Mesenchymal stem cell (in vitro differentiated cells and primary cell): ENCODE measurements at regions not wholly inside any gene's neighbourhood (a gene's known extent, or its start where the extent isn't known, plus 50 kb on each side); places are given as distances from the start of the nearest gene placed in this dataset.

Source experiments
- DNase-seq: peaks from one replicate; pipeline ENCODE4 v3.0.0-alpha.2; 2013
- H2AFZ ChIP-seq: one replicate; pipeline ENCODE4 v1.6.1; 2013; ENCODE audit warnings: low read depth, mild to moderate bottlenecking, control low read depth, inconsistent platforms, low read length, moderate library complexity
- H2AK5ac ChIP-seq: 2 replicates; pipeline ENCODE4 v1.6.1; 2013; ENCODE audit warnings: low read length, moderate library complexity, mild to moderate bottlenecking, inconsistent platforms; ENCODE audit not compliant: severe bottlenecking
- H2BK120ac ChIP-seq: one replicate; pipeline ENCODE4 v1.6.1; 2013; ENCODE audit warnings: low read depth, mild to moderate bottlenecking, inconsistent platforms, low read length, moderate library complexity
- H2BK12ac ChIP-seq, 2 experiments: one replicate each; pipeline ENCODE4 v1.6.1; 2013; ENCODE audit warnings: inconsistent platforms in 2 of 2, low read length in 2 of 2, mild to moderate bottlenecking in 2 of 2, moderate library complexity in 2 of 2, control low read depth in 1 of 2
- H2BK15ac ChIP-seq: one replicate; pipeline ENCODE4 v1.6.1; 2013; ENCODE audit warnings: mild to moderate bottlenecking, low read depth, inconsistent platforms; ENCODE audit not compliant: poor library complexity, severe bottlenecking
- H2BK5ac ChIP-seq: 2 replicates; pipeline ENCODE4 v1.6.1; 2013; ENCODE audit warnings: low read depth, mild to moderate bottlenecking, low read length, control low read depth, inconsistent platforms; ENCODE audit not compliant: poor library complexity, severe bottlenecking
- H3K14ac ChIP-seq, 2 experiments: one replicate each; pipeline ENCODE4 v1.6.1; 2013; ENCODE audit warnings: inconsistent platforms in 2 of 2, low read length in 2 of 2, control low read depth in 1 of 2, mild to moderate bottlenecking in 1 of 2, moderate library complexity in 1 of 2
- H3K18ac ChIP-seq, 2 experiments: one replicate each; pipeline ENCODE4 v1.6.1; 2013; ENCODE audit warnings: inconsistent platforms in 2 of 2, low read length in 2 of 2, control low read depth in 1 of 2, low read depth in 1 of 2, mild to moderate bottlenecking in 1 of 2
- H3K23ac ChIP-seq, 2 experiments: one replicate each; pipeline ENCODE4 v1.6.1; 2013; ENCODE audit warnings: inconsistent platforms in 2 of 2, low read length in 2 of 2, mild to moderate bottlenecking in 2 of 2, moderate library complexity in 2 of 2, control low read depth in 1 of 2
- H3K27ac ChIP-seq: 2 replicates; pipeline ENCODE4 v1.5.1; 2013; ENCODE audit warnings: mild to moderate bottlenecking, moderate library complexity, low read length, control low read depth, inconsistent platforms; ENCODE audit not compliant: poor library complexity, severe bottlenecking
- H3K27me3 ChIP-seq, 2 experiments: 2 replicates each; pipeline versions ENCODE4 v1.6.1 to v1.7.0; 2013; ENCODE audit warnings: low read length in 2 of 2, mild to moderate bottlenecking in 2 of 2, moderate library complexity in 2 of 2, control low read depth in 1 of 2, inconsistent platforms in 1 of 2; ENCODE audit not compliant: control insufficient read depth in 1 of 2, insufficient read depth in 1 of 2
- H3K36me3 ChIP-seq, 2 experiments: 2 replicates each; pipeline versions ENCODE4 v1.6.1 to v1.7.0; 2013; ENCODE audit warnings: low read length in 2 of 2, control low read depth in 1 of 2, inconsistent platforms in 1 of 2, low read depth in 1 of 2, mild to moderate bottlenecking in 1 of 2; ENCODE audit not compliant: insufficient read depth in 2 of 2, control insufficient read depth in 1 of 2
- H3K4ac ChIP-seq, 2 experiments: one replicate each; pipeline ENCODE4 v1.6.1; 2013; ENCODE audit warnings: inconsistent platforms in 2 of 2, low read length in 2 of 2, mild to moderate bottlenecking in 2 of 2, moderate library complexity in 2 of 2, control low read depth in 1 of 2, low read depth in 1 of 2
- H3K4me1 ChIP-seq: 2 replicates; pipeline ENCODE4 v1.6.1; 2013; ENCODE audit warnings: low read depth, low read length, control low read depth; ENCODE audit not compliant: control insufficient read depth, insufficient read depth
- H3K4me2 ChIP-seq: 2 replicates; pipeline ENCODE4 v1.6.1; 2013; ENCODE audit warnings: low read length, mild to moderate bottlenecking, inconsistent platforms; ENCODE audit not compliant: poor library complexity, severe bottlenecking
- H3K4me3 ChIP-seq, 2 experiments: 2 replicates each; pipeline versions ENCODE4 v1.5.1 to v1.7.0; 2013; ENCODE audit warnings: low read length in 2 of 2, mild to moderate bottlenecking in 2 of 2, control low read depth in 1 of 2, low read depth in 1 of 2; ENCODE audit not compliant: insufficient read depth in 1 of 2
- H3K79me1 ChIP-seq: replicated peaks from 2 replicates; pipeline ENCODE4 v1.6.1; 2013; ENCODE audit warnings: mild to moderate bottlenecking, control low read depth, low read length, inconsistent platforms; ENCODE audit not compliant: poor library complexity, severe bottlenecking
- H3K9ac ChIP-seq: 2 replicates; pipeline ENCODE4 v1.7.0; 2013; ENCODE audit warnings: mild to moderate bottlenecking, low read length, moderate library complexity
- H3K9me3 ChIP-seq: 2 replicates; pipeline ENCODE4 v1.7.0; 2013; ENCODE audit warnings: mild to moderate bottlenecking, low read length; ENCODE audit not compliant: control insufficient read depth
- H4K8ac ChIP-seq: one replicate; pipeline ENCODE4 v1.6.1; 2013; ENCODE audit warnings: inconsistent platforms, mild to moderate bottlenecking, low read length, moderate library complexity
- H4K91ac ChIP-seq: one replicate; pipeline ENCODE4 v1.6.1; 2013; ENCODE audit warnings: mild to moderate bottlenecking, low read length, inconsistent platforms
- WGBS: methylation state at CpG from one replicate; pipeline ENCODE4 v1.1.7; 2013; ENCODE audit warnings: mixed read lengths; 5-methylcytosine and 5-hydroxymethylcytosine counted together

DNA sequence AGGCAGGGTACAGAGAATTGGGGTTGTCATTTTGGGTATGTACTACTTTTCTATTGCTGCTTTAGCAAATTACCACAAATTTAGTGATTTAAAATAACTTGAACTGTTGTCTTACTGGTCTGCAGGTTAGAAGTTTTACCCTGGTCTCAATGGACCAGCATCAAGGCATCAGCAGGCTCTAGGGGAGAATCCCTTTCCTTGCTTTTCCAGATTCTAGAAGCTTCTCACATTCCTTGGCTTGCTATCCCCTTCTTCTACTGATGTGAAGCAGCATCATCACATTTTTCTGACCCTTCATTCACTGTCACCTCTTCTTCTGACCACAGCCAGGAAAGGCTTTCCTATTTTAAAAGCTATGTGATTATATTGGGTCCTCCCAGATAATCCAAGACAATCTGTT is 237.8 kb upstream of the RBMS1 start:
- Histone ChIP-seq H3K23ac (no peak overlapping the region), H3K4me2 (no peak overlapping the region), H2BK5ac (no peak overlapping the region), H4K91ac (no peak overlapping the region), H2AK5ac (no peak overlapping the region), H4K8ac (no peak overlapping the region), H2BK15ac (no peak overlapping the region), H2AFZ (no peak overlapping the region), H3K9ac (no peak overlapping the region), H3K27ac (no peak overlapping the region), H2BK12ac (no peak overlapping the region), H3K18ac (no peak overlapping the region), H3K36me3 (no peaks in the 10 kb centered on the region), H3K4ac (no peak overlapping the region), H3K14ac (no peak overlapping the region), H3K4me1 (no peaks in the 10 kb centered on the region), H3K79me1 (no peaks in the 10 kb centered on the region), H3K9me3 (no peaks in the 10 kb centered on the region), H3K27me3 (no peaks in the 10 kb centered on the region), H2BK120ac (no peak overlapping the region), H3K4me3 (no peak overlapping the region)
- DNase-seq: no peak

DNA sequence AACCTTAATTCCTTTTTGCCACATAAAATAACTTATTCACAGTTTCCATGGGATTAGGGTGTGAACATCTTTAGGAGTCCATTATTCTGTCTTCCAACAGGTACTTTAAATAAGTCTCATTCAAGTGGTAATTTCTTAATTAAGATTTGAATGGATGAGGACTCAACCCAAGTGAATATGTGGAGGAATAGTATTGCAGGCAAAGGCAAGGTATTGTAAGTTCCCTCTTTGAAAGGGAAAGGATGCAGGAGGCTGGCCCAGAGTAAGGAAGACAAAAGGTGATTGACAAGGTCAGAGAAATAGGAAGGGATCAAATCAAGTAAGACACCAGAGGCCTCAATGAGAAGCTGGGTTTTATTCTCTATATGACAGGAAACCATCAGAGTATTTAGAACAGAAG is 238.2 kb upstream of the RBMS1 start:
- H2AK5ac ChIP-seq: no peak overlapping the region
- H3K9me3 ChIP-seq: no peaks in the 10 kb centered on the region
- no peak overlapping the region for H2BK5ac ChIP-seq
- H2BK12ac ChIP-seq: no peak overlapping the region
- no peak for DNase-seq
- H3K4me2 ChIP-seq: no peak overlapping the region
- H3K4me1 ChIP-seq: no peaks in the 10 kb centered on the region
- no peak overlapping the region for H3K14ac ChIP-seq
- no peak overlapping the region for H3K4ac ChIP-seq
- no peak overlapping the region for H2BK15ac ChIP-seq
- no peak overlapping the region for H2AFZ ChIP-seq
- H3K9ac ChIP-seq: no peak overlapping the region
- no peak overlapping the region for H2BK120ac ChIP-seq
- no peaks in the 10 kb centered on the region for H3K27me3 ChIP-seq
- no peak overlapping the region for H4K91ac ChIP-seq
- H3K79me1 ChIP-seq: no peaks in the 10 kb centered on the region
- H3K4me3 ChIP-seq: no peak overlapping the region
- no peak overlapping the region for H3K18ac ChIP-seq
- no peak overlapping the region for H3K23ac ChIP-seq
- no peak overlapping the region for H4K8ac ChIP-seq
- H3K36me3 ChIP-seq: no peaks in the 10 kb centered on the region
- H3K27ac ChIP-seq: no peak overlapping the region

DNA sequence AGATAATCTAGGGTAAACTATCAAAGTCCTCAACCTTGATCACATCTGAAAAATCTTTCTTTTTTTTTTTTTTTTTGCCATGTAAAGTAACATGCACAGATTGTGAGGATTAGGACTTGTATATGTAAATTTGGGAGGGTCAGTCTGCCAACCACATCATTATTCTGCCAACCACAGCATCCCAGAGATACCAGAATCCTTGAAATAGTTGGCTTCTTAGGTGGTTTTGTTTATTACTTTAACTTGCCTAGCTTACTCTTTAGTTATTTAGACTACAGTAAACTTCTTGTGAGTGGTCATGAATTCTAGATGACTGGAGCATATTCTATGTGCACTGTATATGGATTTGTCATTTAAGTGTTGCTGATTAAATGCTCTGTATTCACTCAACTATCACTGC is 242.1 kb upstream of the RBMS1 start:
- Histone ChIP-seq H3K18ac (no peak overlapping the region), H3K14ac (no peak overlapping the region), H4K8ac (no peak overlapping the region)

DNA sequence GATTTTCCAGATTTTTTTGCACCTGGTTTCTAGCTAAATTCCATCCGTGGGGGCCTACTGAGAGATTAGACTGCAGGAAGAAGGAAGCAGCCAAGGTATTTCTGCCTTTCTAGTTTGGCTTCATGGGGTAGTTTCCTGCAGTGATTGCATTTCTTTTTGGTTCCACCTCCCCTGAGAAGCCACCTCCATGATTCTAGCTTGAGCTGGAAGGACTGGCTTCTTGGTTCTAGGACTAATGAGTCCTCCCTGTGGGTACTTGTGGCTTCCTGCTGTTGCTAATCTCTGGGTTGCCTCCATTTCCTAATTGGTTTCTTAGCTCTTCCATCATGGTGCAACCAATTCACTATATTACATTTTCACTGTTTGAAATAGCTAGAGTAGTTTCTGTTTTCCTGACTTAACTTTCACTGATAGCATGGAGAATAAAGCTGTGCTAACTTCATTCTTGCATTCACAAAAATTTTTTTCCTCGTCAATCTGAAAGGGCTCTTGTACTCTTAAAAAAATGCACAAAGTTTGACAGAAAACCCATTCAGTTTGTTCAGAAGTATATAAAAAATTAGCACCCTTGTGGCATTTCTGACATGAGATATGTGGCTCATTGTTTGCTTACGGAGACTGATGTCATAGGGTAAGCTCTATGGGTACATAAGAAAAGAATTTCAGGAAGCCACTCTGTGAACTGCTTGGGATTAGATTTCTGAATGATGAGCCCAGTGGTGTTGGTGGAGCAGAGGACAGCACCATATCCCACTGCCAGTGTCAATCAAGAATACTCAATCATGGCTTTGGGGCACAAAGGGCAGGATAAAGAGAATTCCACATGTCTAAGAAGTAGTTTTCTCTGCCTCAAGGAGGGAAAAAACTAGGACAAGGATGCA is 242.8 kb upstream of the RBMS1 start:
- Histone ChIP-seq H3K9ac (no peak overlapping the region), H2BK15ac (no peak overlapping the region), H3K23ac (no peak overlapping the region), H2AFZ (no peak overlapping the region), H4K8ac (no peak overlapping the region), H2BK5ac (peak overlapping the region; percentile 68), H2BK12ac (no peak overlapping the region), H2AK5ac (peak overlapping the region; percentile 74), H3K4ac (peak overlapping the region in 1 of 2 experiments; percentile 70), H3K14ac (no peak overlapping the region), H3K18ac (peak overlapping the region; percentile 15 to 16), H3K9me3 (no peaks in the 10 kb centered on the region), H3K4me2 (no peak overlapping the region), H3K79me1 (no peaks in the 10 kb centered on the region), H2BK120ac (peak overlapping the region; percentile 64), H3K4me1 (no peaks in the 10 kb centered on the region), H3K27ac (peak overlapping the region; percentile 87), H4K91ac (no peak overlapping the region), H3K27me3 (no peaks in the 10 kb centered on the region), H3K36me3 (no peaks in the 10 kb centered on the region), H3K4me3 (no peak overlapping the region)
- WGBS: 48% methylated on average over 2 of the region's 3 CpGs
- peak; percentile 47 for DNase-seq

More for the DNA sequence above, 242.1 kb upstream of the RBMS1 start:
- no peak overlapping the region for H2BK120ac ChIP-seq
- H3K4me2 ChIP-seq: no peak overlapping the region
- H3K9ac ChIP-seq: no peak overlapping the region
- no peaks in the 10 kb centered on the region for H3K79me1 ChIP-seq
- H2AK5ac ChIP-seq: no peak overlapping the region
- no peaks in the 10 kb centered on the region for H3K27me3 ChIP-seq
- no peak overlapping the region for H2AFZ ChIP-seq
- H2BK15ac ChIP-seq: no peak overlapping the region
- DNase-seq: no peak
- H3K27ac ChIP-seq: no peak overlapping the region
- H3K36me3 ChIP-seq: no peaks in the 10 kb centered on the region
- H2BK12ac ChIP-seq: no peak overlapping the region
- H3K4ac ChIP-seq: no peak overlapping the region
- H3K9me3 ChIP-seq: no peaks in the 10 kb centered on the region
- no peak overlapping the region for H3K4me3 ChIP-seq
- H3K23ac ChIP-seq: no peak overlapping the region
- H3K4me1 ChIP-seq: no peaks in the 10 kb centered on the region
- H2BK5ac ChIP-seq: no peak overlapping the region
- no peak overlapping the region for H4K91ac ChIP-seq
